GM19035 (cell line): ENCODE measurements at regions not wholly inside any gene's neighbourhood (a gene's known extent, or its start where the extent isn't known, plus 50 kb on each side); places are given as distances from the start of the nearest gene placed in this dataset.

Experiments used
- ATAC-seq: cut with Tn5 transposase; IDR thresholded peaks from one replicate; pipeline ENCODE4 v1.9.1; 2021; ENCODE audit not compliant: unreplicated experiment

DNA sequence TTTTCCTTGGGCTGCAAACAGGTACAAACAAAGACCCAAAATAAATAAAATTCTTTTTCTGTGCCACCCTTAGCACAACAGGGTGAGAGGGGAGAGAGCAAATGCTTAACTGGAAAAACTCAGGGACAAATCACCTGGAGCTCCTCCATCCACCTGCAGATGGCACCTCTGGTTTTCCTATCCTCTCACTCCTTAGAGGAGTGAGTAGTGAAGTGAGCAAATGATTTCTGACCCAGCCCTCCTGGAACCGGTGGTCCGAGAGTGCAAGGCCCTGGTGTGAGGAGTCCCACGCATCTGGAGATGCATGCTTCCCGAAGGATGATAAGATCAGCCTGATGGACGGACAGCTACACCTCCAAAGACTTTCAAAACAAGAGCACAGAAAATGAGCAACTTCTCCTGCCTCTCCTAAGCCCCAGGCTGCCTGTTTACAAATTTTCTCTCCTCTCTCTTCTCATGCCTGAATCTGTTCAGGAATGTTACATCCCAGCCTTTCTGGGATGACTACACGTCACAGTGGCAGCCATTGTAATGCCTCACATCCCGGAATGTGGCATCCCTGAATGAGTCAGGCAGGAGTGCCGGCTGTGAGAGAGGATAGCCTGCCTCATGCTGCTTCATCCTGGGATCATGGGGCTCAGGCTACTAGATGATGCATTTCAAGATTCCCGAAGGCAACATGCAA, 86.4 kb downstream of the ADRB2 start:
- no peak for ATAC-seq

DNA sequence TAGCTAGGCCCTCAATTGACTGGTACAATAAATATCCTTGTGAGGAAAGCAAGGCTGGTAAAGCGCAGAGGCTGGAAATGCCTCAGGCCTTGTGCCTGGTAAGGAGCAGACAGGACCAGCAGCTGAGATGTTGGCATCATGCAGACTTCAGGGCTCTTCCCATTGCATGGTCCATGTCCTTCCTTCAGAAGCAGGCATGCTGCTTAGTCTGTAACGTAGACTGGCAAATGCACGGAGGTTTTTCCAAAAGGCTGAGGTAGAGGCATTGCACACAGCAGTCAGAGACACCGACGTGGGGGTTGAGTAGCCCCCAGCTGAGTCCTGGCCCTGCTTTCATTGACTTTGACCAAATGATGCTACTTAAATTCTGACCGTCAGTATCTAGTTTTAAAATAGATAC, 87.1 kb downstream of the ADRB2 start:
- no peak for ATAC-seq

DNA sequence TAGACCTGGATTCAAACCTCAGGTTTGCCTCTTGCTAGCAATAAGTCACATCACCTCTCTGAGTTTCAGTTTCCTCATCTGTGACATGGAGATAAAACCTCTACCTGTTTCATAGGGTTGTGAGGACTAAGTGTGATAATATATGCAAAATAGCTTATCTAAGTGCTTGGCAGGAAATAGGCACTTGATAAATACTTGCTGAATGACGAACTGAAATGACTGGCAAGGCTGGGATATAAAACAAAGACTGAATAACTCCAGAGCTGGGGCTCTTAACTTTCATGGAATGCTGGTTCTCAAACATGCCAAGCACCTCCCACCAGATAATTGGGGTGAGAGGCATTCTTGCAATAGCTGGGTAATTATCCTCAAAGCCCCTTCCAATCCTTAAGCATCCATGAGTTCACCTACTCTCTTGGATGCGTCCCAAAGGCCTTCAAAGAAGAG, 87.6 kb downstream of the ADRB2 start:
- no peak for ATAC-seq

DNA sequence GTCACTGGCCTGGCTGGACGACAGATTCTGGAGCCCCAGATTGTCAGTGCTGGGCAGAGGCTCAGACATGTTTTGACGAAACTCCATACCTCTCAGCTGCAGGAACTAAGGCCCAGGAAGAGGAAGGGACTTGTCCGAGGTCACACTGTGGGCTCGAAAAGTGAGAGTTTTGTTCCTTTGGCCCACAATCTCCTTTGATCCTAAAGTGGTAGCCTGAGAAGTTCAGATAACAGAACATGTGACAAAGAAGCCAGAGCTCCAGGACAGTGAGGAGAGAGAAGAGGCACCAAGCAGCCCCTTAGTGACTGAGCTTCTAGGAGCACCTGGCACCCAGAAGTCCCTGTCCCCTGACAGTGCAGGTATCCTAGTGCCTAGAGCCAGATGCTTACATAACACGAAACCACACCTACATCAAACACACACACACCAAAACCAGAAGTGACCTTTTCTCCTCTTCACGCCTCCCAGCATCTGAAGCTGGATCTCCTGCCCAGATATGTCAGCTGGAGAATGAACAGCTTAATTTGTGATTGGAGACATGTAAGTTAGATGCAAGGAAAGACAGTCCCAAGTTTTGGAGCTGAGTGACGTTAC, 88.9 kb downstream of the ADRB2 start:
- no peak for ATAC-seq

DNA sequence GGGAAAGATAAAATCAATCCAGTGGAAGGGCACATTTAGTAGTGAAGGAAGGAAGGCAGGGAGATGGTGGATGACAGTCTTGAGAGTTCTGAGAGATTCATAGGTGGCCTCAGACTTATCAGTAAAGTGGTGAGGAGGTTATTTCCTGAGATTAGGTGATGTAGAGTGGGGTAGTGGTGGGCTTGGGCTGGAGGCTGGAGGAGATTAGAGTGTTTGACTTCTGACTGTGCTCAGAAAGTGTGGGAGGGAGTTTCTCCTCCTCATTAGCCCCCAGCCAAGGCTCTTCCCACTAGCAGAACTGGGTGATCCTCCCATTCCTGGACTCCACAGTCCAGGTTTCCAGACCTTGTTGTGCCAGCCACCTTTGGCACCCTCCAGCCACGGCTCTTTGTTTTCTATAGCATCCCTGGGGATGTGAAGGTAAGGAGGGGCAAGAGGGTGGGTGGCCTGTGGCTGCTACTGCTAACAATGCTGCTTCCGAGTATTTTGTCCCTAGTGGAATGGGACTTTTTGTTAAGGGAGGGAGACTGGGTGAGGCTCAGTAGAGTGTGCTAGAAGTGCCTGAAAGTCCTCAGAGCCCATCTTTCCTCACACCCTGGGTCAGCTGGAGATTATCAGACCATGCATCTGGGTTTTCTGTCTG, 94.4 kb downstream of the ADRB2 start:
- no peak for ATAC-seq

DNA sequence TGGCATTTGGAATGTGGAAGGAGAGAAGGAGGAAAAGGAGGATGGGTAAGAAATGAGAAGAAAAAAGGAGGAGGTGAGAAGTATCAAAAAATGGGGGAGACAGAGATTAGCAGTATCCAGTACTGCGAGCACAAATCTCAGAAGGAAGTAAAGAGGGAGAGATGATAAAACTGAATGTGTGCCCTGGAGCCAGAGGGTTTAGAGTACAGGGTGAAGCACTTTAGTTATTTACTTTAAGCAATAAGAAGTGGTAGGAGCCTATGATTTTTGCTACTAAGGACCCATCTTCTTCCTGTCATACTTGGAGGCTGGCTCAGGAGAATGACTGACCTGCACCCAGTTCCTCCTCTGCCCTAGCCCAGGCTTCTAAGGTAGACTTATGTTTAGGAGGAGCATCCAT, 94.9 kb downstream of the ADRB2 start:
- no peak for ATAC-seq

DNA sequence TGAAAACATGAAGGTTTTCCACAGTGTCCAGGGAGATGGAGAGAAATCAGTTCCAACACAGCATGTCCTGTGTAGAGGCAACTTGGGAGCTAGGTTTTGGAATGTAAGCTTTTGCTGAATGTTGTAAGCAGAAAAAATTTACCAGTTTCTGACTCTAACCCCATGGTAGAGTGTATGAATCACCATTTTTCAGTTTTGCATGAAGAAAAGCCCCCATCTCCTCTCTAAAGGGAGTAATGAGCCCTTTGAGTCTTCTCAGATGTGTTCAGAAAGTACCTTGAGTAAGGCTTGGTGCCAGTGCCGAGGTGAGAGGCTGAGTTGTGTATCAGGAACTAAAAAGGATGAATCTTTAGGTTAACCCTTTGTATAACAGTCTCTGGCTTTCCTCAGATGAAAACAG, 96.2 kb downstream of the ADRB2 start:
- ATAC-seq = peak; percentile 83

DNA sequence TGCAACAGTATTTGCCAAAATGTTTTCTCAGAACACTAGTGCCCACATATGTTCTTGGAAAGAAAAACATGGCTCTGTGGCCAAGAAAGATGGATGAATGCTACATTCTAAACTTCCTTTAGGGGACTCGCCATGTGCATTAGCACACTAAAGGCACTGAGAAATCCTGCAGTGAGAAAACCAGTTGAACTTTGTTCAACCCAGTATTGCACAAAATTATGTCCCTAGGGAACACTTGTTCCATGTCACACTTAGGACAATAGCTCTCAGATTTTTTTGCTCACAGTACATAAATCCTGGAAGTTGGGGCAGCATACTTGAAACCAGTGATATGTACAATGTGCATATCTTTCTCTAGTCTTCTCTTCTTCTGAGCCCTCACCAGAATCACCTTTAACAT, 96.6 kb downstream of the ADRB2 start:
- ATAC-seq = peak; percentile 16

DNA sequence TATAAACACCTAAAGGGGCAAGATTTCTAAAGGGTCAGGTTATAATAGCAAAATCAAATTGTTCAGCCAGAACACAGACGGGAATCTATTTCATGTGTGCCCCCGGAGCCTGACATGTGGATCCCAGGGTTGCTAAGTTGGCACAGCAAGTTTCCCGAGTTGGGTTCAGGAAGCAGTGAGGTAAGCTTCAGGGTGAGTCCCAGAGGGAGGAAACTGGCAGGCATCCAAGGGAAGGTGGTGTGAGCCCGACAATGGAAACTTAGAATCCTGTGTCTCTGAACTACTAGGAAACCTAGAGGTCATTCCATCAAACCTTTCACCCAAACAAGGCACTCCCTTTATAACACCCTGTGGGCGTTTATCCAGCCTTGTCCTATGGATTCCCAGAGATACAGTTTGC, 98.4 kb downstream of the ADRB2 start:
- ATAC-seq = no peak

DNA sequence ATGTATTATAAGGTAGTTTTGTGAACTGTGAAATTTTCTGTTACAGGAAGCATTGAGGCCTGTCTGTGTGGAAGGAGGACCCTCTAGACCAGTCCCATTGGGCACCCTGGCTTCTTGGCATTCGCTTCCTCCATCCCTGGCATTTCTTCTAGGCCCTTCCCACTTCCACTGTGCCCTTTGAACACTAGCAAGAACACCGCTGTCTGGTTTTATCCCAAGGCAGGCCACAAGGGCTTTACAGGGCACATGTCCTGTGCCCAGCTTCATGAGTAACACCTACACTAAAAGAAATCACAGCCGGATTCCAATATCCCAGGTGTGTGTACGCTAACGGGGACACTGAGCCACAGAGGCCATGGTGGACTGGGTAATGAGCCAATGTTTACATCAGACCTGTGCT, 99.8 kb downstream of the ADRB2 start:
- no peak for ATAC-seq

DNA sequence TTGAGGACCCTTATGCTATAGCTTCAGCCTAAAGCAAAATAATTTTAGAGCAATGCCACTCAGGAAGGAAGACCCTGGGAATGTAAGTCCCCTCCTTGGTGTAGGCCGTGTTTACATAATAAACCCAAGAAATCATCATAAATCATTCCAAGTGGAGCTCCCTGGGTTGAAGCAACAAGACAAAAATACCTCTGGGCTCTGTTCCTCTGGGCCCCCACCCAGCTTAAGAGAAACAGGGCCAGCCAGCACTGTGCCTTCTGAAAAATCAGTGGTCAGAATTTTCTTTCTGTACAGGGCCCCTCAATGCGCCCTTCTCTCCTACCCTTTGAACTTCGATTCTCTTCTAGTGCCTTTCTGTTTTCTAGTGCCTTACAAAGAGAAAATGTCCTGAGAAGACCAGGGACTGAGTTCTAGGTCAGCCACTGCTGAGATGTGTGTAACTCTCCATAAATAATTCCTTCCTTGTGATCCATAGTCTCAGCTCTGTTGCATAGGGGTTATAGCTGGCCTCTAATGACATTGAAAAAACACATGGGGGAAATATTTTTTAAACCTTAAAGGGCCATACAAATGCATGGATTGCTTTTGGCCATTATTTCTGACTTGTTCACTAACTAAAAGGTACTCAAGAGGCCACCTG, 101.0 kb downstream of the ADRB2 start:
- no peak for ATAC-seq

DNA sequence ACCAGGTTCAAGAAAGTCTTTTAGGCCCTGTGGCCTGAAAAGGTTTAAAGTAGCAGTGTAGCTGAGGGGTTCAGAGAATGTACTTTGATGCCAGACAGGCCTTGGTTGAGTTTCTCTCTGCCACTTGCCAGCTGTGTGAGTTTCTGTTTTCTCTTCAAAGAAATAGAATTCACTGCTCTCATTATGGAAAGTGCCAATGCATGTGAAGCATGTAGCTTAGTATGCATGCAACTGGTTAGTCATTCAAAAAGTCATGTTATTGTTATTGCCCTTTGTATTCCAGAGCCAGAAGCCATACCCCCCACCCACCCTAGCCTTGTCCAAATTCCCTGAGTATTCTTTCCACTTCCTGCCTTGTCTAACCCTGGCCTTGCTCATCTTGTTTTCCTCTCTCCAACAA, 101.7 kb downstream of the ADRB2 start:
- no peak for ATAC-seq

DNA sequence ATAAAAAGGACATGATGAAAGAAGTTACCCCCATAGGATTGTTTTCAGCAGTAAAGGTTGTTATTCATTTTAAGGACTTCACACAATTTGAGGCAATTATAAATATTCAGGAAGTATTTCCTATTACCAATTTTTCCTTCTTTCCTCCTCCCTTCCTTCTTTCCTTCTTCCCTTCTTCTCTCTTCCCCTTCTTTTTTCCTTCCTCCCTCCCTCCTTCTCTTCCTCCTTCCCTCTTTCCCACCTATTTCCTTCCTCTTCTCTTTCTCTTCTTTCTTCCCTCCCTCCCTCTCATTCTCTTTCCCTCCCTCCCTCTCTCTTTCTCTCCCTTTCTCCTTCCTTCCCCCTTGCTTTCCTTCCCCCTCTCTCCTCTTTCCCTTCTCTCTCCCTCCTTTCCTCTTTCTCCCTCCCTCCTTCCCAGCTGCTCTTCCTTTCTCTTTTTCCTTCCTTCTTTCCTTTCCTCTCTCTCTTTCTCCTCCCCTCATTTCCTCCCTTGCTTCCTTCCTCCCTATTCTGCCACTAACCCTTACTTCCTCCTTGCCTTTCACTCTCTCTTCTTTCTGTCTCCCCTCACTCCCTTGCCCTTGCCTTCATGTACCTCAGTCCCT, 105.1 kb downstream of the ADRB2 start:
- ATAC-seq = no peak

DNA sequence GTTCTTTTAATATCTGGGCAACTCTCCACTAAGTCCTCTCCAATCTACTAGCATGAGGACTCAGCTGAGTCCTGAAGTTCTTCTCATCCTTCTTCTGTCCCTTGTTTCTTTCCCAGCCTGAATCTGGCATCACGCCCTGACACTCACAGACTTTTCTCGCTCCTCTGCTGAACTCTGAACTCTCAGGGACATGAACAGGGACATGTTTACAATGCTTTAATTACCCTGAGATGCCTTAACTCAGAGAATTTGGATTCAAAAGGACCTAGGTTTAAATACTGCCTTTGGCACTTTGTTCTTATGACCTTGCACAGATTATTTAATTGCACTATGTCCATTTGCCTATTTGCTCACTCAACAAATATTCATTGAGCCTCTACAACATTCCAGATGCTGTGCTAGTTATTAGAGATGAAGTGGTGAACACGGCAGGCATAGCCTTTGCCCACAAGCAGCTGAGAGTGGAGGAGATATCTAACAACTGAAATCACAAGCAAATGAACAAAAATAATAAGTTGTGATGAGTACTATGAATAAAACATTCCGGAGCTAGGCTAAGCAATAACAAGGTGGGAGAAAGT, 106.0 kb downstream of the ADRB2 start:
- ATAC-seq = no peak

DNA sequence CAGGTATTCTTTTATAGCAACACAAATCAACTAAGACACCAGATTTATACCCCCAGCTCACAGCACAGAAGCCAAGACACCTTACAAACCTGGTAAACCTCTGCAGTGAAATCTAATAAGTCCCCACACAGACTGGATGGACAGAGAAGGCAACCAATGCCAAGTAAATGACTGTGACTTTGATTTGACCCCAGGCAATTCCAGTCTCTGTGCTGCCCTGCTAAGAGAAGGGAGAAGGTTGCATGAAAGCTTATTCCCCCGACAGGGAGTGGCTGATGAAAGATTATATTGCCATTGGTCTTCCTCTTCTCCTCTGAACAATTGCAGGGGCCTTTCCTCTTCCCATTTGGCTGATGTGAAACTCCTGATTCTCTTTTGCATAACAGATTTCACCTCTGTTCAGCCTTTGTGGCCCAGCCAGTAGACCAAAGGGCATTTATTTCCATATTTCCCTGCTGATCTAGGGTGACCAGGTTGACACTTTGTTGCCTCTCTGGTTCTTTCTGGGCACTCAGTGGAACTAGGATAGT, 107.6 kb downstream of the ADRB2 start:
- no peak for ATAC-seq

DNA sequence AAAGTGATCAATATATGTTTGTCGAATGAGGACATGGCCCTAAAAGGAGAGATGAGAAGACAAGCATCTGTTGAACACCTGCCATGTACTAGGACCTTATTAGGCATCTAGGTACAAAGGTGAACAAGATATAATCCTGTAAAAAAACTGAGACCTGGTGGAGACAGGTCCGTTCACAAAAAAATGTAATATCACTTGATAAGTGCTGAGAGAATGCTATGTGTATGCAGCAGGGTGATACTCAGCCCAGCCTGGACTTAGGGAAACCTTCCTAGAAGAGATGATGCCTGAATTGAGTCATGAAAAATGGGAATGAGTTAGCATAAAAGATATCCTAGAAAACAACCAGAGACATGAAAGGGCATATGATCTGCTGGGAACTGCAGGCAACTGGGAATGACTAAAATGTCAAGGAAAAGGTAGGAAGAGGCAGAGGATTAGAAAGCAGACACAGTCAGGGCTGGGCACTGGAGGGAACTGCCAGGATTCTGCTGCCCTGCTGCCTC, 108.5 kb downstream of the ADRB2 start:
- ATAC-seq = no peak

DNA sequence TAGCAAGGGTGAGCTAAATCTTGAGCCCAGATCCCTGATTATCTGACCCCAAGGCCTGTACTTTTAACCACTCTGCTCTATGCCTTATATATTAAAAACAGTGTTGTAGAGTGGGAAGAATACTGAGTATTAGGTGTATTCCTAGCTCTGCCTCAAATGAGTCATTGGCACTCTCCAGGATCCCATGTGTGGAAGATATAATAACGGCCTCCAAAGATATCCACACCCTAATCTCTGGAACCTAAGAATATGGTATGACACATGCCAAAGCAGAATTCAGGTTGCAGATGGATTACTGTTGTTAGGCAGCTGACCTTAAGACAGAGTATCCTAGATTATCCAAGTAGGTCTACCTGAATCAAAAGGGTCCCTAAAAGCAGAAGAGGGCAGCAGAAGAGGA, 110.8 kb downstream of the ADRB2 start:
- ATAC-seq = no peak

DNA sequence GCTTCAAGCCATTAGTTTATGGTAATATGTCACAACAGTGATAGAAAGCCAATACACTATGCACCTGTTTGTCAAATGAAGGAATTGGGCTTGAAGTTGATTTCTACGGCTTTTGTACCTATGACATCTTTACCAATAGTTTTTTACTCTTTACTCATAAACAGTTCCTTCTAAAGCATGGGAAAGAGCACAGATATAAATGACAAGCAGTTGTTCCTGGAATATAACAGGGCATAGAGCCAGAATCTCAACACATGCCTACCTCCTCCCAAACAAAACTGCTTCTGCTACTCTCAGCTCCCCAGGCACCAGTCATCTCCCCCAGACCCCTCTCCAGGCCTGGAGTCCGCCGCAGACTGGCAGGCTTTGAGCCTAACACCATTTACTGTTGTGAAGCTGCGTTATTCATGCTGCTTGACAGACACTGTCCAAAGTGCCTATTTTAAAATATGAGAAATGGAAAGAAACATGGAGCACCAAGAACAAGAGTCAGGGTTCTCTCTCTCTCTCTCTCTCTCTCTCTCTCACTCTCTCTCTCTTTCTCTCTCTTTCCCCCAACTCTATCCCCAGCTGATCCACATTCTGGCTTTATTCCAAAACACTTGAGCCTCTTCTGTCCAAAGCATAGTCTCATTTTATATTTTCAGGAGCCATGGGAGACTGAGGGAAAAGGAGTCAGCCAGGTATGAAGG, 111.6 kb downstream of the ADRB2 start:
- no peak for ATAC-seq

DNA sequence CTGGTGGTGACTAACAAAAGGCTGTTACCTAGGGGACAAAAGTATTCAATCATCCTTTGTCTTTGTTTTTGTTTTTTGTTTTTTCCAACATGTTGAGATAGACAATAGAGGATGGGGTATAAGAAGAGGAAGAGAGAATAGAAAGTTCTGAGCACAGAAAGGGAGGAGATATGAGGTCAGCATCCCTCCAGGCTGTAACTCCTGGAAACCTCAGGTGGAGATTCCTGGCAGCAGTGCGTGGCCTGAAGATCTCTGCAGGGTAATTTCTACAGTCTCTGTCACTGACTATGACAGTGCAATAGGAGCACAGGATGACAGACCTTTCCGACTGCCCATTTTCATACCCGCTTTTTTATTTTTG, 112.1 kb downstream of the ADRB2 start:
- ATAC-seq = no peak

DNA sequence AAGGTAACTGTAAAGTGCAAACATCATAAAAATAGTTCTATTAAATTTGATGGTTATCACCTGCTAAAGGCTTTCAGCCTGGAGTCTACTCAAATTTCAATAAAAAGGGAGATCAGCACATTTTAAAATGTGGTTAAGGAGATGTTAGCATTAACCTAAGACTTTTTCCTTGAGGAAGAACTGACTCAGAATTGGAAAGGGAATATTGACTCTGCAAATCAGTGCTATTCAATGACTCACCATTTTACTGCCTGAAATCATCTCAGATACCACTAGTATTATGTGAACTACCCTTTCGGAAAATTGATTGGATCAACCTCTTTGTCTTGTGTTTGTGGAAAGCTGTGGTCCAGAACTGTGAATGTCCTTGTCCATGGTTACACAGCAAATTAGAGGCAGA, 113.3 kb downstream of the ADRB2 start:
- no peak for ATAC-seq
